ENCODE measurements at regions not wholly inside any gene's neighbourhood (a gene's known extent, or its start where the extent isn't known, plus 50 kb on each side); places are given as distances from the start of the nearest gene placed in this dataset.
"Not testable (repeated sequence)": the region's sequence is repeated elsewhere in the genome, so short reads cannot be mapped to it uniquely, and the experiment has no call there.

GRCh38 chr6:168939041-168939440 lies 314.6 kb downstream of the THBS2 start:
- DNase-seq = no peak

- DNase-seq = no peak
These were observed 315.1 kb downstream of the THBS2 start for GRCh38 chr6:168938546-168938945.

GRCh38 chr6:168937054-168937453 lies 316.6 kb downstream of the THBS2 start:
- DNase-seq = no peak

GRCh38 chr6:168935628-168936010 lies 318.0 kb downstream of the THBS2 start:
- no peak for DNase-seq

- no peak for DNase-seq
These were observed 318.7 kb downstream of the THBS2 start for GRCh38 chr6:168934660-168935627.

GRCh38 chr6:168932171-168932570 lies 321.5 kb downstream of the THBS2 start:
- DNase-seq = not testable (repeated sequence)

- DNase-seq = not testable (repeated sequence)
These were observed 322.6 kb downstream of the THBS2 start for GRCh38 chr6:168931072-168931471.

GRCh38 chr6:168929871-168930450 lies 323.7 kb downstream of the THBS2 start:
- no peak for DNase-seq

- no peak for DNase-seq
These were observed 325.6 kb downstream of the THBS2 start for GRCh38 chr6:168928012-168928411.

GRCh38 chr6:168927026-168927425 lies 326.6 kb downstream of the THBS2 start:
- no peak for DNase-seq

GRCh38 chr6:168926306-168926705 lies 327.3 kb downstream of the THBS2 start:
- DNase-seq = no peak

GRCh38 chr6:168925671-168926070 lies 328.0 kb downstream of the THBS2 start:
- no peak for DNase-seq

GRCh38 chr6:168923171-168923570 lies 330.5 kb downstream of the THBS2 start:
- DNase-seq = no peak

GRCh38 chr6:168922436-168922835 lies 331.2 kb downstream of the THBS2 start:
- no peak for DNase-seq

- no peak for DNase-seq
These were observed 333.4 kb downstream of the THBS2 start for GRCh38 chr6:168920289-168920688.

- DNase-seq = no peak
These were observed 334.0 kb downstream of the THBS2 start for GRCh38 chr6:168919470-168920179.

- DNase-seq = no peak
These were observed 337.0 kb downstream of the THBS2 start for GRCh38 chr6:168916576-168917211.

- no peak for DNase-seq
These were observed 337.8 kb downstream of the THBS2 start for GRCh38 chr6:168915855-168916254.

GRCh38 chr6:168915242-168915641 lies 338.4 kb downstream of the THBS2 start:
- DNase-seq = no peak

GRCh38 chr6:168913866-168914469 lies 339.7 kb downstream of the THBS2 start:
- no peak for DNase-seq

- not testable (repeated sequence) for DNase-seq
These were observed 340.3 kb downstream of the THBS2 start for GRCh38 chr6:168913231-168913865.
